ENCODE measurements at regions not wholly inside any gene's neighbourhood (a gene's known extent, or its start where the extent isn't known, plus 50 kb on each side); places are given as distances from the start of the nearest gene placed in this dataset.

GRCh38 chr13:92989301-92989700, 237.3 kb upstream of the GPC6 start:
- no peaks in the 10 kb centered on the region for H3K9me3 ChIP-seq (ENCODE audit: low read depth)
- TF ChIP-seq CTCF (IDR thresholded peaks at IDR 0.05; ENCODE audit: low read depth, low read length) = no peak
- no peak overlapping the region for H3K27ac ChIP-seq
- H3K4me1 ChIP-seq (ENCODE audit: low read depth) = no peaks in the 10 kb centered on the region
- H3K27me3 ChIP-seq = no peaks in the 10 kb centered on the region
- no peak for DNase-seq (ENCODE audit: low read depth in 1 of 2, low spot score in 1 of 2)
- no peaks in the 10 kb centered on the region for H3K36me3 ChIP-seq
- H3K4me3 ChIP-seq = no peak overlapping the region

- Histone ChIP-seq H3K27me3 (no peaks in the 10 kb centered on the region), H3K9me3 (ENCODE audit: low read depth) (no peaks in the 10 kb centered on the region), H3K4me1 (ENCODE audit: low read depth) (no peaks in the 10 kb centered on the region), H3K27ac (no peak overlapping the region), H3K4me3 (no peak overlapping the region), H3K36me3 (no peaks in the 10 kb centered on the region)
- peak in 1 of 2 donors; percentile 60 for DNase-seq (ENCODE audit: low read depth in 1 of 2, low spot score in 1 of 2)
- no peak for TF ChIP-seq CTCF (IDR thresholded peaks at IDR 0.05; ENCODE audit: low read depth, low read length)
These were observed 234.9 kb upstream of the GPC6 start for GRCh38 chr13:92991692-92992091.

- no peak overlapping the region for H3K27ac ChIP-seq
- TF ChIP-seq CTCF (IDR thresholded peaks at IDR 0.05; ENCODE audit: low read depth, low read length) = no peak
- H3K27me3 ChIP-seq = no peaks in the 10 kb centered on the region
- no peak overlapping the region for H3K4me3 ChIP-seq
- no peaks in the 10 kb centered on the region for H3K36me3 ChIP-seq
- H3K4me1 ChIP-seq (ENCODE audit: low read depth) = no peaks in the 10 kb centered on the region
- no peaks in the 10 kb centered on the region for H3K9me3 ChIP-seq (ENCODE audit: low read depth)
- peak in 1 of 2 donors; percentile 12 for DNase-seq (ENCODE audit: low read depth in 1 of 2, low spot score in 1 of 2)
These were observed 232.6 kb upstream of the GPC6 start for GRCh38 chr13:92994056-92994455.

- Histone ChIP-seq H3K9me3 (ENCODE audit: low read depth) (no peaks in the 10 kb centered on the region), H3K4me1 (ENCODE audit: low read depth) (no peaks in the 10 kb centered on the region), H3K27me3 (no peaks in the 10 kb centered on the region), H3K4me3 (no peak overlapping the region), H3K36me3 (no peaks in the 10 kb centered on the region), H3K27ac (no peak overlapping the region)
- no peak for DNase-seq (ENCODE audit: low read depth in 1 of 2, low spot score in 1 of 2)
- TF ChIP-seq CTCF (IDR thresholded peaks at IDR 0.05; ENCODE audit: low read depth, low read length) = no peak
These were observed 224.6 kb upstream of the GPC6 start for GRCh38 chr13:93001866-93002461.

GRCh38 chr13:93003531-93003930, 223.1 kb upstream of the GPC6 start:
- no peaks in the 10 kb centered on the region for H3K4me1 ChIP-seq (ENCODE audit: low read depth)
- H3K27ac ChIP-seq = no peak overlapping the region
- no peak for DNase-seq (ENCODE audit: low read depth in 1 of 2, low spot score in 1 of 2)
- H3K27me3 ChIP-seq = no peaks in the 10 kb centered on the region
- no peak for TF ChIP-seq CTCF (IDR thresholded peaks at IDR 0.05; ENCODE audit: low read depth, low read length)
- H3K9me3 ChIP-seq (ENCODE audit: low read depth) = no peaks in the 10 kb centered on the region
- no peak overlapping the region for H3K4me3 ChIP-seq
- H3K36me3 ChIP-seq = no peaks in the 10 kb centered on the region
